ENCODE measurements at regions not wholly inside any gene's neighbourhood (a gene's known extent, or its start where the extent isn't known, plus 50 kb on each side); places are given as distances from the start of the nearest gene placed in this dataset.

- no peaks in the 10 kb centered on the region for H3K27me3 ChIP-seq (replicated peaks)
- in situ Hi-C loops (cut with HindIII; ENCODE audit: low pct_ligation_motif_present, low sequenced_read_pairs) = no loop called here
- no peak for DNase-seq
- no peak overlapping the region for H3K4me3 ChIP-seq (ENCODE audit: low read depth, low read length)
- no peaks in the 10 kb centered on the region for H3K36me3 ChIP-seq (replicated peaks)
- H3K27ac ChIP-seq = peak overlapping the region; percentile 13
- TF ChIP-seq CTCF (IDR thresholded peaks at IDR 0.05; ENCODE audit: low read depth, low read length, missing control alignments) = no peak
Measured at GRCh38 chr2:190596993-190597392, 51.9 kb upstream of the NAB1 start.

GRCh38 chr2:190598621-190599020 is 50.3 kb upstream of the NAB1 start:
- in situ Hi-C loops (cut with HindIII; ENCODE audit: low pct_ligation_motif_present, low sequenced_read_pairs) = no loop called here
- no peak for TF ChIP-seq CTCF (IDR thresholded peaks at IDR 0.05; ENCODE audit: low read depth, low read length, missing control alignments)

GRCh38 chr2:190599073-190599472 is 49.8 kb upstream of the NAB1 start:
- DNase-seq = no peak
- H3K27me3 ChIP-seq (replicated peaks) = no peaks in the 10 kb centered on the region
- TF ChIP-seq CTCF (IDR thresholded peaks at IDR 0.05; ENCODE audit: low read depth, low read length, missing control alignments) = no peak
- no peaks in the 10 kb centered on the region for H3K36me3 ChIP-seq (replicated peaks)
- in situ Hi-C loops (cut with HindIII; ENCODE audit: low pct_ligation_motif_present, low sequenced_read_pairs) = no loop called here
- H3K4me3 ChIP-seq (ENCODE audit: low read depth, low read length) = no peak overlapping the region
- H3K27ac ChIP-seq = no peak overlapping the region

More at GRCh38 chr2:190598621-190599020, 50.3 kb upstream of the NAB1 start:
- H3K36me3 ChIP-seq (replicated peaks) = no peaks in the 10 kb centered on the region
- no peak overlapping the region for H3K27ac ChIP-seq
- no peaks in the 10 kb centered on the region for H3K27me3 ChIP-seq (replicated peaks)
- no peak for DNase-seq
- H3K4me3 ChIP-seq (ENCODE audit: low read depth, low read length) = no peak overlapping the region

Measured in brain microvascular endothelial cell (primary cell).